Left cardiac atrium (tissue), 4 donors: ENCODE measurements at regions not wholly inside any gene's neighbourhood (a gene's known extent, or its start where the extent isn't known, plus 50 kb on each side); places are given as distances from the start of the nearest gene placed in this dataset.
"Not testable (repeated sequence)": the region's sequence is repeated elsewhere in the genome, so short reads cannot be mapped to it uniquely, and the experiment has no call there.

Source experiments
- ATAC-seq, 2 donors: fragments of 200-7000 bp; cut with Tn5 transposase; one replicate each; pipeline ENCODE4 v1.9.1; 2020; ENCODE audit warnings: mild to moderate bottlenecking in 2 of 2, moderate library complexity in 2 of 2
- DNase-seq: peaks from one replicate; pipeline ENCODE4 v3.0.0-alpha.2; 2020
- intact Hi-C, 2 donors: fragments of 100-400 bp; cut with DNase I; formaldehyde crosslinking; loops; one replicate each; pipeline versions ENCODE4 v1.14.1 to v1.15.1; 2022 to 2023
- donor health status: DM: no; HTN: yes; CAD: no.
- donor health status: DM: no; HTN: yes; CAD: no; lungs with severe emphysema.
- donor health status: DM: yes; HTN: yes; CAD: no.
- donor health status: Dilated cardiomyopathy.

DNA sequence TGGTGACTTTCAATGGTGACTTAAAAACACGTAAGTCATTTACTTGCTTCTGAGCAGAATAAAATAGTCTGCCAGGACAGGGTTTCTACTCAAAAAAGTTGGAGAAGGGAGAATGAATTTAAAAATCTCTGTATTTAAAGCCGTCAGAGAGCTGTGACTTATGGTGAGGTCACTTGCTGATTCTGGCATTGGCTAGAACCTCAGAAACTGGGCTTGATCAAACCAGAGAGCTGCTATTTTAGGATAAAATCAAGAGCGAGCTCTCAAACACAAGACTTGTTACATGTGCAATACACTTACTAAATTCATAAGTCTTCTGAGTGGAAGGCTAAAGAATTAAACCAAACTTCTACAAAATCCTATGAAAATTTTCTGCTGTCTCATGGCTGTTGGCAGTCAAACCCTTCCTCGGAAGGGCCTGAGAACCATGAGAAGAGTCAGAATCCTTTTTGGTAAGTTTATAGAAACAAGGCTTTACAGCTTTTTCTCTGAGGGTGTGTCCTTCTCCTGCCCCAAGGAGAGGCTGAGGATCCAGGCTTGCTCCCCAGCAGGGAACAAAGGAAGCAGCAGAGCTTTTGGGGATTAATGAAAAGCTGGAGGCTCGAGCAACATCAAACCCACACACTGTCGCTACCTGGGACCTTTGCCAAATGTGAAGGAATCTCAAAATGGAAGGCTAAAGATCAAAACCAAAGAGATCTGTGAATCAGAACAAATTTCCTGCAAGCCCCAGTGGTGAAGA lies 816.4 kb downstream of the SOCS6 start:
- intact Hi-C loops: no loop called here
- peak; percentile 53 to 83 for ATAC-seq
- no peak for DNase-seq

DNA sequence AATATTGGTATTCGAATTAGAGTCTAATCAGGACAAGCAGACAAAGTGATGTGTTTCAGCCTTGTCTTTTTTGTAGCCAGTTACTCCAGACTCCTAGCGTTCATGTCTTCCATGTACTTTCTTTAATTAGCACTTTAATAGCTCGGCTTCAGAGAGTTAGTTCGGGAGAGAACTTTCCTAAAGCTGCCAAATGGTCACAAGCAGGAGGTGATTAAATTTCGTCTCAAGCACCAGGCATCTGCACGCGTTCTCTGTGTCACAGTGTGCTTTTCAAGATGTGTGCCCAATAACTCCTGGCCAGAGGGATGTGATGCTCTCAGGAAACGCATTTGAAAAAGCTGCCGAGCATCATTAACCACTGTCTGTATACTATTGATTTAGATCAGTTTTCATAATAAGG lies 790.8 kb downstream of the SOCS6 start:
- intact Hi-C loops: no loop called here
- DNase-seq (no peak), ATAC-seq (no peak)

DNA sequence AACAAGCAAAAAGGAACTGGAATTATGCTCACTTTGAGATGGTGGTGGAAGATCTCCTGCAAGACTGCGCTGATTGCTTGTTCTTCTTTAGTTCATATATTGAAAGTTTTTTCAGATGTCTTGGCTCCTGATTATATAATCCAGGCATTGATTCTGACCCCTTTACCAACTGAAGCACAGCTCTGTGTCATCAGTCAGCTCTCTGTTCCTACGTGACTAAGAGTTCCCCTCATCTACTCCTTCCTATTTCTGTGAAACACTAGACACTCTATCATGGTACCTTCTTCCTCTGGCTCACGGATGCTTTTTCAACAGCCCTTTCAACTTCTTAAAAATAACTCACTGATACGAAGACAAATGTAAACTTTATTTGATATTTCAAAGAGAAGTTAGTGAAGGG lies 788.6 kb downstream of the SOCS6 start:
- intact Hi-C loops: no loop called here

DNA sequence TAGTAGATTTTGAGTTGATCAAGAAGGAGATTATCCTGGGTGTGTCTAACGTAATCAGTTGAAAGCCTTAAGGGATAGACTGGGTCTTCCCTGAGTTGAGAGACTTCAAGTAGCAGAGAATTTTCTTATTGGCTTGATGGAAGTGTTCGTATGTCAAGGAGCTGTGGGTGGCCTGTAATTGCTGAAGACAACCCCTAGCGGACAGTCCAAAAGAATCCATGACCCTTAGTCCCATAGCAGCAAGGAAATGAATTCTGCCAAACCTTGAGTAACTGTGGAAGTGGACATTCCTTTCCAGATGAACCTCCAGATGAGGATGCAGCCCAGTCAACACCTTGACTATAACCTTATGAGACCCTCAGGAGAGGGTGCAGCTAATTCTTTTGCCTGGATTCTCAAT lies 786.3 kb downstream of the SOCS6 start:
- intact Hi-C loops: no loop called here
- ATAC-seq (no peak), DNase-seq (no peak)

More for the DNA sequence above, 788.6 kb downstream of the SOCS6 start:
- ATAC-seq (no peak), DNase-seq (no peak)

DNA sequence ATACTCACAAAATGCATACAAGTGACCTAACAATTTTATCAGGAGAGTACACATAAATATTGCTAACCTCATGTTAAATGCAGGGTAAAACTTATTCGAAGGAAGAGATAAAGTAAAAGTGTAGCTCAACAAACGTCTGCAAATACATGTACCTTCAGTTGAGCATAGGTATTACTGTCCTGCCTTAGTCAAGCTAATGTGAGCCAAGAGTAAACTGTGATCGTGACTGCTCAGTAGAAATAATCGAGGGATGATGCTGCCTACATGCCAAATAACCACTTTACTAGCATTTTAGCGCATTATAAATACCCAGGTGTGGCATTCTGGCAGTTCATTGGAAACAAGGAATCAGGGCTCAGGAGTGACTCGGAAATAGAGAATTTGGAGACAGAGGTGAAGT lies 779.5 kb downstream of the SOCS6 start:
- ATAC-seq: no peak
- intact Hi-C loops: no loop called here
- no peak for DNase-seq

DNA sequence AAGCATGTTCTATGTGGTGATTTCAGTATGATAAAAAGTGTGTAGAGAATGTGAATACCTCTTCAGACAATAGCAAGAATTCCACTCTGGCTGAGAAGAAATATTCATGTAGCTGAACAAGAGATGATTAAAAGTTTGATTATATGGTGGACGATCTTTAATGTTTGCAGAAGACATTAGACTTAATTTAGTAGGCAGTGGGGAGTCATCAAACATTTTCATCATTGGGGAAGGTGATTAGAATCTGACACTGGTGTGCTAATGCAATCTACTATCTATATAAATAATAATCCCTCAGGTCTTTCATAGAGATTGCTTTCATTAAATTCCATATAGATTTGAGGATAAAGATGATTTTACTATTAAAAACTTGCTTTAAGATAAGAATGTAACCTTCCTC lies 761.0 kb downstream of the SOCS6 start:
- ATAC-seq: no peak
- intact Hi-C loops: no loop called here
- DNase-seq: no peak

DNA sequence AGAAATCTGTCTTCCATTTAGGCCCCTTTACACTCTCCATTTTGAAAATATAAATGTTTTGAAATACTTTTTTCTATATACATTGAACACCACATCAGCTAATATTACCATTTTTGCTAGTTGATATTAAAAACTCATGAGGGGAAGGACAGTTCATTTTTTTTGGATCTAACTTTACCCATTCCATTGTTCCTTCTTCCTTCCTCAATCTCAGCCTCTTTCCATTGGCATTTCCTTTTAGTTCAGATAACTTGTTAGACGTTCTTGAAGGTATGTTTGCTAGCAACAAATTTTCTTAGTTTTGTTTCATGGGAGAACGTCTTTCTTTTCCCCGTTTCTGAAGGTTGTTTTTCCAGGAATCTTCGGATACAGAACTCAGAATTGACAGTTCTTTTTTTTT lies 759.0 kb downstream of the SOCS6 start:
- DNase-seq: no peak
- intact Hi-C loops: no loop called here

DNA sequence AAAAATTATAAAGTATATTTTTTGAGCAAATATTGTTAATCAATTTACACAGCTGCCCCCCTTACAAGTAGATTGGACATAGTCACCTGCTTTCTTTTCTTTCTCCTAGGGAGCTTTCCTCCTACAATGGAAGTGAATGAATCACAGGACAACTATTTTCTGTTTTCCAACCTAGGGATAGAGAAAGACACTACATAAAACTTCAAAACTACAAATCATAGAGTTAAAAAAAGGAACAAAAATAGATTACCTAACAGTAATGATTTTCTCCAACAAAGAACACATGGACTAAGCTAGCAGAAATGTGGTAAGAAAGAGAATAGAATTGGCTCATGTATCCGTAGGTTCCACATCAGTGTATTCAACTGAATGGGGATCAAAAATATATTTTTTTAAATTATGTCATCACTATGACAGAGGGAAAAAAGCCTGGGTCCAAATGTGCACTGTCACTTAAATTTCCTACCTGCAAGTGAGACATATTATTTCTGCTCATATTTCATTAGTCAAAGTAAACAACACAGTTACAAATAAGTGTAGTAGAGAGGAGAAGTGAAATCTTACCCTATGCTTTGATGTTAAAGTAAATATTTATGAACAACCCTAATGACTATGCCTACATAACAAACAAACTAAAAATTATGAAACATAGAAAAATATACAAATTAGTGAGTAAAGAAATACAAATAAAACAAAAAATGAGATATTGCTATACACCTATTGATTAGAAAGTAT lies 756.7 kb downstream of the SOCS6 start:
- intact Hi-C loops: no loop called here
- ATAC-seq: no peak
- no peak for DNase-seq

More for the DNA sequence above, 759.0 kb downstream of the SOCS6 start:
- ATAC-seq: no peak

DNA sequence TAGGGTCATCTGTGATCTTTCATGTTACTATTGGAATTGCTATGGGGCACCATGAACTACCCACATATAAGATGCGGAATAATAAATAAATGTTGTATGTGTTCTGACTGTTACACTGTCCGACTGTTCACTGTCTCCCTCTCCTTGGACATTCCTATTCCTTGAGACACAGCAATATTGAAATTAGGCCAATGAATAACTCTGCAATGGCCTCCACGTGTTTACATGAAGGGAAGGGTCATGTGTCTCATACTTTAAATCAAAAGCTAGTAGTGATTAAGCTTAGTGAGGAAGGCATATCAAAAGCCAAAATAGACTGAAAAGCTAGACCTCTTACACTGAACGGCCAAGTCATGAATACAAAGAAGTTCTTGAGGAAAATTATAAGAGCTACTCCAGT lies 751.3 kb downstream of the SOCS6 start:
- ATAC-seq: no peak
- no peak for DNase-seq
- intact Hi-C loops: no loop called here

DNA sequence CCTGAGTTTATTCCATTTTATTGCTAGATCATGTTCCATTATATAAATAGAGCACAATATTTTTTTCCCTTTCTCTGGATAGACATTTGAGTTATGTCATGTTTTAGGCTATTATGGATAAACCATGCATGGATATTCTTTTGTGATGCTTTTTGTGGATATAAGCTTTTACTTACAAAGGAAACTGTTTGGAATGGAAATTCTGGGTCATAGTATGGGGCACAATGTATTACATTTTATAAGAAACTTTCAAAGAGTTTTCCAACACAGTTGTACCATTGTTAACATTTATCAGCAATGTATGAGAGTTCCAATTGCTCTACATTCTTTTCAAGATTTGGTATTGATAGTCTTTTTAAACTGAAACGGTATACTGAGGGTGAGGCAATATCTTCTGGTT lies 749.4 kb downstream of the SOCS6 start:
- ATAC-seq (no peak), DNase-seq (no peak)
- intact Hi-C loops: no loop called here

DNA sequence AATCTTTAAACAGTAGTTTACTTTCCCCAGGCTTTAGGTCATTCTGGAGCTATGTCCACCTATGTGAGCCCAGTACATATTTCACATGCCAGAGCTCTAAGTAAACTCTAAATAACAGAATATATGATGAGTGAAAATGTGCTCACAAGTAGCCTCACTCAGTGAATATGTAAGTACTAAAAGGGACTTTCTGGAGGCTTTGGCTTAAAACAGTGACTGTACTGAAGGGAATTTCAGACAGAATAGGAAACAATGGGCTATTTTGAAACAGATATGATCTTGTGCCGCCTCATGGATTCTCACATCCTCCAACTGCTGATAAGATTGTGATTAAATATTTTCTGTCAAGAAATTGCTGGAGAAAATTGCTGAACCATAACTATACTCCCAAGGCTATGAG lies 747.9 kb downstream of the SOCS6 start:
- intact Hi-C loops: no loop called here
- DNase-seq: no peak
- ATAC-seq: no peak

DNA sequence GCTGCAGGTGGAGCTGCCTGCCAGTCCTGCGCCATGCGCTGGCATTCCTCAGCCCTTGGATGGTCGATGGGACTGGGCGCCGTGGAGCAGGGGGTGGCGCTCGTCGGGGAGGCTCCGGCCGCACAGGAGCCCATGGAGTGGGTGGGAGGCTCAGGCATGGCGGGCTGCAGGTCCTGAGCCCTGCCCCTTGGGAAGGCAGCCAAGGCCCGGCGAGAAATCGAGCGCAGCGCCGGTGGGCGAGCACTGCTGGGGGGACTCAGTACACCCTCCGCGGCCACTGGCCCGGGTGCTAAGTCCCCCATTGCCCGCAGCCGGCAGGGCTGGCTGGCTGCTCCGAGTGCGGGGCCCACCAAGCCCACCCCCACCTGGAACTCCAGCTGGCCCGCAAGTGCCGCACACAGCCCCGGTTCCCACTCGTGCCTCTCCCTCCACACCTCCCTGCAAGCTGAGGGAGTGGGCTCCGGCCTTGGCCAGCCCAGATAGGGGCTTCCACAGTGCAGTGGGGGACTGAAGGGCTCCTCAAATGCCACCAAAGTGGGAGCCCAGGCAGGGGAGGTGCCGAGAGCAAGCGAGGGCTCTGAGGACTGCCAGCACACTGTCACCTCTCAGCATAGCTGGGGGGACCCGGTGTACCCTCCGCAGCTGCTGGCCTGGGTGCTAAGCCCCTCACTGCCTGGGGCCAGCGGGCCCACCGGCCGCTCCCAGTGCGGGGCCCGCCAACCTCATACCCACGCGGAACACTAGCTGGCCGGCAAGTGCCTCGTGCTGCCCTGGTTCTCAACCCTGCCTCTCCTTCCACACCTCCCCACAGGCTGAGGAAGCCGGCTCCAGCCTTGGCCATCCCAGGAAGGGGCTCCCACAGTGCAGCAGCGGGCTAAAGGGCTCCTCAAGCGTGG lies 742.7 kb downstream of the SOCS6 start:
- ATAC-seq, intact Hi-C loops, DNase-seq: not testable (repeated sequence)

DNA sequence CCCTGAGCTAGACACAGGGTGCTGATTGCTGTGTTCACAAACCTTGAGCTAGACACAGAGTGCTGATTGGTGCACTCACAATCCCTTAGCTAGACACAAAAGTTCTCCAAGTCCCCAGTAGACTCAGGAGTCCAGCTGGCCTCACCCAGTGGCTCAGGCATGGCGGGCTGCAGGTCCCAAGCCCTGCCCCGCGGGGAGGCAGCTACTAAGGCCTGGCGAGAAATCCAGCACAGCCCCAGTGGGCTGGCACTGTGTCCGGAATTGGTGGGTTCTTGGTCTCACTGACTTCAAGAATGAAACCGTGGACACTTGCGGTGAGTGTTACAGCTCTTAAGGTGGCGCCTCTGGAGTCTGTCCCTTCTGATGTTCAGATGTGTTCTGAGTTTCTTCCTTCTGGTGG lies 741.2 kb downstream of the SOCS6 start:
- intact Hi-C loops, DNase-seq, ATAC-seq: not testable (repeated sequence)

DNA sequence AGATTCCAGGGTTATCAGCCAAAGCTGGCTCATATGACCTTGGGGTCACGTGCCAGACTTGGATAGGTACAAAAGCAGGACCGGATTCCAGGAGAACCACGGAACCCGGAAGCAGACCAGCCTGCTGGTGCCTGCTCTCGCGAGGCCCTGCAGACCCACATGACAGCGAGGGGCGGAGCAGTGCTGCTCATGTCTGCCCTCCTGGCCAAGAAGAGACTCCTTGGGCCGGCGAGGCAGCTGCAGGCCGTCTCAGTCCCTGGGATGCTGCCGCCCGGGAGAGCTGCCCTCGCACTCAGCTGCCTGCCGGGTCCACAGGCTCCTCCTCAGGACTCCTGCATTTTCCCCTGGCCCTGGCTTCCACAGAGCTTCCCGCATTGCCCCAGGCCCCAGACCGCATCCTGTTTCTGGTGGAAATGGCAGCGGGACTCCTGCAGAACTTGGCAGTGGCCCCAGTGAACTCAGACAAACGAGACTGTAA lies 739.5 kb downstream of the SOCS6 start:
- DNase-seq (no peak), ATAC-seq (no peak)
- intact Hi-C loops: no loop called here

DNA sequence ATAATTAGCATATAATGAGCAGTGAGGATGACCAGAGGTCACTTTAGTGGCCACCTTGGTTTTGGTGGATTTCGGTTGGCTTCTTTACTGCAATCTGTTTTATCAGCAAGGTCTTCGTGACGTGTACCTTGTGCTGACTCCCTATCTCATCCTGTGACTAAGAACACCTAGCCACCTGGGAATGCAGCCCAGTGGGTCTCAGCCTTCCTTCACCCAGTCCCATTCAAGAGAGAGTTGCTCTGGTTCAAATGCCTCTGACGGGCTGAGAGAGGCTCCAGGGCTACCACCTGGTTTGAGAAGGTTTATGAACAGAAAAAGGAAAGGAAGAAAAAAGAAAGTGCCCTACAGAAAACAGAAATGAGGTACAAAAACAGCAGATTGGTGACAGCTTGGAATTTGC lies 738.7 kb downstream of the SOCS6 start:
- DNase-seq (no peak), ATAC-seq (no peak)
- intact Hi-C loops: no loop called here

DNA sequence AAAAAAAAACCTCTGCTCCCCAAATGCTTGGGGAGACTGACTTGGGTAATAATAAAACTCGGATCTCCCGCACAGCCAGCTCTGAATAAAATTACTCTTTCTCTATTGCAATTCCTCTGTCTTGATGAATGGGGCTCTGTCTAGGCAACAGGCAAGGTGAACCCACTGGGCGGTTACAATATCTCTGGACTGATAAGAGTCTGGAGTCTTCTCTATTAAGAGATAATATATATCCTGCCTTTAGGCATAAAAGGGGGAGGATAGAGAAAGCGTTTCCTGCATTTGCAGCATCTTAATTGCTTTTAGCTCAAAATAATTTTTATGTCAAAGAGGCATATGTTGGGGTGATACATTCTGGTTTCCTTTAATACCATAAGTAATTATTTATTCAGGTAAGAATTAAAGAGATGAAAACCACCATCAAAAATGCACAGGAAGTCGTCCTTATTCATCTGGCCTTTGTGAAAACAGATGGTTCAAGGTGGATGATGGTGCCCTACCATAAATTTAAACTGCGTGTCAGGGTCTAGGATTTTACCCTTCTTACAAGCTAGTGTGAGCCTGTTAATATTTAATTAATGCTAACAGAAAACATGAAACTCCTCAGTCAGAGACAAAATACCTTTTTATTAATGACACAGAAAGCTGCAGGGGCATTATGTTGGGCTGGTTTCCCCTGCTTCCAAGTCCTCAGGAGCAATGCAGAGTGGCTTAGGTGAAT lies 736.8 kb downstream of the SOCS6 start:
- intact Hi-C loops: no loop called here
- no peak for ATAC-seq
- DNase-seq: no peak

DNA sequence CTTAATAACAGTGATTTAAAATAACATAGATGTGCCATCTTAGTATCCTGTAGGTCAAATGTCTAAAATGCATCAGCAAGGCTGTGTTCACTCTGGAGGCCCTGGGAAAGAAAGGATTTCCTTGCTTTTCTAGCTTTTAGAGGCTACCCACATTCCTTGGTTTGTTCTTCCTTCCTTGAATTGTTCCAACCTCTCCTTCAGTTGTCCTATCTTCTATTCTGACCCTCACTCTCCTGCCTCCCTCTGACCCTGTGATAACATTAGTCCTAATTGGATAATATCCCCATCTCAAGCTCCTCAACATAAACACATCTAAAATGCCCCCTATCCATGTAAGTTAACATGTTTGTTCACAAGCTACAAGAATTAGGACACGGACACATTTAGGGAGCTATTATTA lies 733.5 kb downstream of the SOCS6 start:
- intact Hi-C loops: no loop called here
- no peak for DNase-seq
- ATAC-seq: no peak

DNA sequence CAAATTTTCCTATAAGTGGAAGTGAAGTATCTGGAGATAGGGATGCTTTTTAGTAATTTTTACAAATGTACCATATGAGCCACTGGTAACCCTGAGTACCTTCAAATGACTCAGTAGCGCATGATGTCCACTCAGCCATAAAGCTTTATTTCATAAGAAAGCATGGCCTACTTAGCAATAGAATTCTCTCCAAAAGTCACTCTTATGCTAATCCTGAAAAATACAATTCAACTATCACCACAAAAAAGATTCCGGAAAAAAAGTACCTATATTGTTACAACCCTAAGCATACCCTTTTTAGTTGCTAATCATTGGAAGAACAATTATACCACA lies 732.2 kb downstream of the SOCS6 start:
- intact Hi-C loops: no loop called here
- ATAC-seq: no peak
- no peak for DNase-seq

DNA sequence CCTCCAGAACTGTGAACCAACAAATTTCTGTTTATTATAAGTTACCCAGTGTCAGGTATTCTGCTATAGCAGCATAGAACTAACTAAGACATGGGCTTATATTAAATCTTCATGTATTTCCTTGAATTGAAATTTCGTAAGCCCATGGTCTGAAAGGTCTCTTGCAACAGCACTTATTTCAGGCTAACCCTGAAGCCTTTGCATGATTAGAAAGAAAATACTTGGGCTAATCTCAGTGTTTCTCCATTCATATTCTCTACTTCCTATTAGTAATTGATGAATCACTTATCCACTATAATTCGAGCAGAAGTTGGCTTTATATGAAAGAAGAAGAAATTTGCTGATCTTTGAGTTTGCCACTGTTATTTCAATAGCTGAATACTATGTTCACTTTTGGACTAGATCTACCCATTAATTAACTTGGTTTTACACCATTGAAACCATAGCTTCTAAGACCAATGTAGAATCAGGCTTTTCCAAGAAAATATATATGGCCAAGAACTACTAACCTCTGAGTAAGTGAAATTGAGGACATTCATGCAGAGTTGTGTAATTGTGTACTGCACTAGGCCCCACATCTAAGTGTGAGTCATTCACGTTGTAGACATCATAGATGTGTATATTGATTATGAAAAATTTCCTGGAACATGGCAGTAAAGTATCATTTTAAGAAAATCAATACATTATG lies 731.6 kb downstream of the SOCS6 start:
- no peak for DNase-seq
- intact Hi-C loops: no loop called here
- ATAC-seq: no peak
